ENCODE measurements at regions not wholly inside any gene's neighbourhood (a gene's known extent, or its start where the extent isn't known, plus 50 kb on each side); places are given as distances from the start of the nearest gene placed in this dataset.
"Not testable (repeated sequence)": the region's sequence is repeated elsewhere in the genome, so short reads cannot be mapped to it uniquely, and the experiment has no call there.

- TF ChIP-seq EZH2phosphoT487 (IDR thresholded peaks at IDR 0.05; ENCODE audit: borderline replicate concordance); POLR2A (IDR thresholded peaks at IDR 0.05; ENCODE audit: borderline replicate concordance, extremely low read depth, insufficient read depth, insufficient read length); JUND (IDR thresholded peaks at IDR 0.05); EZH2 (IDR thresholded peaks at IDR 0.05): not testable (repeated sequence)
Measured at GRCh38 chr9:85871683-85872082, 69.3 kb upstream of the NAA35 start.

Measured in HCT116 (cell line).